RWPE1 (cell line): ENCODE measurements at regions not wholly inside any gene's neighbourhood (a gene's known extent, or its start where the extent isn't known, plus 50 kb on each side); places are given as distances from the start of the nearest gene placed in this dataset.

Source experiments
- CTCF ChIA-PET: fragments of 350-600 bp; sonication (Branson Sonifier 250); formaldehyde crosslinking; extraction: SDS; loops from one replicate; lab custom pipeline; 2021; lab: Yijun Ruan, JAX
- POLR2A ChIA-PET: fragments of 400-600 bp; formaldehyde crosslinking; extraction: SDS; loops from one replicate; lab custom pipeline; 2020; ENCODE audit warnings: antibody characterized with exemption; ENCODE audit not compliant: low non-redundant PET; lab: Yijun Ruan, JAX
- DNase-seq: peaks from one replicate; pipeline ENCODE4 v3.0.0; 2012; ENCODE audit warnings: low spot score
- H3K27ac ChIP-seq: fragments of 450-650 bp; 2 replicates; pipeline ENCODE4 v1.5.1; 2017
- CTCF ChIP-seq: fragments of 450-650 bp; conservative IDR thresholded peaks from 2 replicates; pipeline ENCODE4 v1.5.1; 2017; ENCODE audit warnings: low read depth, mild to moderate bottlenecking

GRCh38 chr14:44662250-44662891, 155.3 kb upstream of the FSCB start:
- POLR2A ChIA-PET = no interaction called here
- TF ChIP-seq CTCF = no peak
- CTCF ChIA-PET = no interaction called here
- no peak overlapping the region for H3K27ac ChIP-seq
- DNase-seq = no peak

GRCh38 chr14:44658389-44658696, 151.3 kb upstream of the FSCB start:
- CTCF ChIA-PET = interaction anchor here (1.0 kb wide), 1 partner anchor 1258 kb away, joined by 3 read pairs; no protein-coding TSS in a partner anchor
- TF ChIP-seq CTCF = no peak
- POLR2A ChIA-PET = no interaction called here
- no peak for DNase-seq
- no peak overlapping the region for H3K27ac ChIP-seq

DNA sequence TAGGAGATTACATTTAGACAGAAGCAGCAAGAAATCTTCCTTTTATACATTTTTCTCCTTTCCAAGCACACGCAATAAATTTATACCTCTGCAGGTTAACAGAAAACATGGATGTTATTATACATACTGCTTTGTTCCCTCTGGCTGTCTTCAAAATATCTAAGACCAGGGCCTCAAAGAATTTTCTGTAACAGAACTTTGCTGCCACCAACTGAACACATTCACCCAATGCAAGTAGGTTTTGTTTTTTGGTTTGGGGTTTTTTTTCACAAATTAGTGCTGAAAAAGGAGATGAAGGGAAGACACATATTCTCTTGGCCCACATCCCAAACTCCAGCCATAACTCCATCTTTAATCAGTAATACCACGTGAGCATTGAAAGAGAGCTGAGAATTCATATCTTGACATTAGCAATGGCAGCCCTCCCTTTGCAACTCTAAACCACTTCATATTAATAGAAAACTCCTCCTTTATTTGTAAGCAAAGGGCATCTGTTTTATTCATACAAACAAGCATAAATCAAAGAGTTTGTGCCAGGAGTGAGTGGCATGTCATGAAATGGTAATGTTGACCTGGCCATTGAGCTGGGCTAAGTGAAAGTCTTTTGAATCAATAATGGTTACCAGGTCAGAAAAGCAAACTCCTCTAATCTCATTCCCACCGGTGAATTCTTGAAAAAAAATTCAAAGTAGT, 150.8 kb upstream of the FSCB start:
- TF ChIP-seq CTCF = peak; percentile 16; the same call in 1 of the 2 replicates
- CTCF ChIA-PET = interaction anchor here (0.7 to 1.0 kb wide), 2 partner anchors 99 to 1257 kb away, joined by 3 read pairs; no protein-coding TSS in a partner anchor
- DNase-seq = no peak
- no peak overlapping the region for H3K27ac ChIP-seq
- POLR2A ChIA-PET = no interaction called here

- TF ChIP-seq CTCF = no peak
- DNase-seq = no peak
- no peak overlapping the region for H3K27ac ChIP-seq
- ChIA-PET CTCF (interaction anchor here (0.6 to 1.0 kb wide), 3 partner anchors 100 to 1257 kb away, joined by 3 read pairs; no protein-coding TSS in a partner anchor), POLR2A (no interaction called here)
Observed at GRCh38 chr14:44657203-44657602, 150.1 kb upstream of the FSCB start.

DNA sequence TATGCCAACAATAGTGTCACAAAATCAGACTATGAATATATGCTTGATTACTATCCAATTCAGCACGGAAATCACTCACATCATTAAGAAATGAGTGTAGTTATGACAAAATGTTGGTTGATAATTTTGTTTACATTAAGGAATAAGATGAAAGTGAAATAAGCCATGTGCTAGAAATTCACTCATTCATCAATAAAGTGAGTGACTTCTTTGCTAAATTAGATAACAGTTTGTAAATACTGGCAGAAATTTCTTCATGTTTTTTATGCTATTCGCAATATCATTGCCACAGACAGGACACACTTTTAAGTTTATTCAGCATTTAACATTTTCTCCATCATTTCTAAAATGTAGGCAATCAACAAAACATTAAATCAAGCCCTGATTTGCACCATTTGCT, 147.5 kb upstream of the FSCB start:
- no peak overlapping the region for H3K27ac ChIP-seq
- CTCF ChIA-PET = no interaction called here
- TF ChIP-seq CTCF = no peak
- POLR2A ChIA-PET = no interaction called here
- DNase-seq = no peak

DNA sequence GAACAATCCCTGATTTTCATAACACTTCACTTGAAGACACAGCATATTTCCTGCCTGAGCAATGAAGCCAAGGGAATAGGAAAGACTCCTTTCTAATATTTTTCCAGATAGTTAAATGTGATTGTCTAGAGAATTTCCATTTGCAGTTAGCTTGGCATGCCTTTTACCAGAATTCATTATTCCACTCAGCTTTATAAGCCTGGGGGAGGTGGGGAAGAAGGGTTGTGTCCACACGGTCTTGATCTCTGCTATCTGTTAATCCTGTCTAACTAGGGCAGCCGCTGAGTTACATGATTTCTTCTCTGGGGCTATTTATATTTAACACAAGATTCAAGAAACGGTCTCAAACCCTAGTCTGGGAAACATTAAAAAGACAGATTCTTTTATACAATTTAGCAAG, 146.6 kb upstream of the FSCB start:
- no peak for DNase-seq
- ChIA-PET POLR2A (no interaction called here), CTCF (no interaction called here)
- no peak overlapping the region for H3K27ac ChIP-seq
- TF ChIP-seq CTCF = no peak
